ENCODE measurements at regions not wholly inside any gene's neighbourhood (a gene's known extent, or its start where the extent isn't known, plus 50 kb on each side); places are given as distances from the start of the nearest gene placed in this dataset.

DNA sequence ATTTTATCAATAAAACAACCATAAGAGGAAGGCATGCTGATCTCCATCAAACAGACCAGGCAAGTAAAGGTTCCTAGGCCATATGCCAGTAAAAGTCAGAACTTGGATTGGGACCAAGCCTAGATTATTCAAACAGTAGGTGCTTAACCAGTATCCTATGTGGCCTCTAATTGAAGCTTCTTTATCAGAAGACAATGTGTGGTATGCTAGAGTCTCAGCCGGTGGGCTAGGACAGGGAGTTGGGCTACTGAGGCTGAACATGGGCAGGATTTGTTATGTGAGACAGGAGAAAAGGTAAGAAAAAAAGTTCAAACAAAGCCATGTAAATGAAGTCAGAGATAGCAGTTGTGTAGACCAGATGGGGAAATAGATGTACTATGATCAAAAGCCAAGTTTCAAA lies 413.7 kb upstream of the GHITM start:
- TF ChIP-seq, protein P1, sequence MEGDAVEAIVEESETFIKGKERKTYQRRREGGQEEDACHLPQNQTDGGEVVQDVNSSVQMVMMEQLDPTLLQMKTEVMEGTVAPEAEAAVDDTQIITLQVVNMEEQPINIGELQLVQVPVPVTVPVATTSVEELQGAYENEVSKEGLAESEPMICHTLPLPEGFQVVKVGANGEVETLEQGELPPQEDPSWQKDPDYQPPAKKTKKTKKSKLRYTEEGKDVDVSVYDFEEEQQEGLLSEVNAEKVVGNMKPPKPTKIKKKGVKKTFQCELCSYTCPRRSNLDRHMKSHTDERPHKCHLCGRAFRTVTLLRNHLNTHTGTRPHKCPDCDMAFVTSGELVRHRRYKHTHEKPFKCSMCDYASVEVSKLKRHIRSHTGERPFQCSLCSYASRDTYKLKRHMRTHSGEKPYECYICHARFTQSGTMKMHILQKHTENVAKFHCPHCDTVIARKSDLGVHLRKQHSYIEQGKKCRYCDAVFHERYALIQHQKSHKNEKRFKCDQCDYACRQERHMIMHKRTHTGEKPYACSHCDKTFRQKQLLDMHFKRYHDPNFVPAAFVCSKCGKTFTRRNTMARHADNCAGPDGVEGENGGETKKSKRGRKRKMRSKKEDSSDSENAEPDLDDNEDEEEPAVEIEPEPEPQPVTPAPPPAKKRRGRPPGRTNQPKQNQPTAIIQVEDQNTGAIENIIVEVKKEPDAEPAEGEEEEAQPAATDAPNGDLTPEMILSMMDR (IDR thresholded peaks at IDR 0.05): no peak
- TF ChIP-seq POLR2A (IDR thresholded peaks at IDR 0.05): no peak

Measured in uterus (tissue), 2 donors.